Nephron (organoid): ENCODE measurements at regions not wholly inside any gene's neighbourhood (a gene's known extent, or its start where the extent isn't known, plus 50 kb on each side); places are given as distances from the start of the nearest gene placed in this dataset.
A peak's percentile ranks its signal among the peaks of the same experiment; 100 is the strongest.
"Not testable (repeated sequence)": the region's sequence is repeated elsewhere in the genome, so short reads cannot be mapped to it uniquely, and the experiment has no call there.

Experiments
- H3K27ac Mint-ChIP-seq, 3 experiments: 2 replicates each; pipeline ENCODE4 v1.8.0; 2020; ENCODE audit warnings: mixed read lengths in 3 of 3, mild to moderate bottlenecking in 2 of 3, moderate library complexity in 1 of 3
- H3K27me3 Mint-ChIP-seq: 2 replicates; pipeline ENCODE4 v1.8.0; 2021; ENCODE audit warnings: low read depth, mild to moderate bottlenecking, moderate library complexity, mixed read lengths
- H3K36me3 Mint-ChIP-seq: 2 replicates; pipeline ENCODE4 v1.8.0; 2020; ENCODE audit warnings: low read depth, mixed read lengths
- H3K4me1 Mint-ChIP-seq: 2 replicates; pipeline ENCODE4 v1.8.0; 2020; ENCODE audit warnings: mixed read lengths
- H3K4me3 Mint-ChIP-seq, 3 experiments: 2 replicates each; pipeline ENCODE4 v1.8.0; 2020; ENCODE audit warnings: mild to moderate bottlenecking in 3 of 3, mixed read lengths in 3 of 3, moderate library complexity in 2 of 3
- H3K9me3 Mint-ChIP-seq: 2 replicates; pipeline ENCODE4 v1.8.0; 2020; ENCODE audit warnings: mixed read lengths
- CTCF ChIP-seq, 3 experiments: fragments of 200-600 bp; sonication (generic); IDR thresholded peaks; one replicate each; pipeline ENCODE4 v1.5.0; 2021; ENCODE audit warnings: antibody characterized with exemption in 3 of 3; ENCODE audit not compliant: unreplicated experiment in 3 of 3

- no peaks in the 10 kb centered on the region for H3K27me3 Mint-ChIP-seq
- H3K4me3 Mint-ChIP-seq, result no peak overlapping the region
- no peak for TF ChIP-seq CTCF (IDR thresholded peaks at IDR 0.05; ENCODE audit: unreplicated experiment in 3 of 3)
- H3K36me3 Mint-ChIP-seq, result peaks cover 11% of the 10 kb centered on the region
- H3K9me3 Mint-ChIP-seq, result peaks cover 21% of the 10 kb centered on the region
- peaks cover 20% of the 10 kb centered on the region for H3K4me1 Mint-ChIP-seq
- no peak overlapping the region for H3K27ac Mint-ChIP-seq
Observed at GRCh38 chr3:26087751-26088150, 297.9 kb downstream of the OXSM start.

- Mint-ChIP-seq H3K36me3 (peaks cover 13% of the 10 kb centered on the region), H3K4me3 (no peak overlapping the region), H3K9me3 (peaks cover 27% of the 10 kb centered on the region), H3K27me3 (no peaks in the 10 kb centered on the region), H3K27ac (no peak overlapping the region), H3K4me1 (peaks cover 20% of the 10 kb centered on the region)
- TF ChIP-seq CTCF (IDR thresholded peaks at IDR 0.05; ENCODE audit: unreplicated experiment in 3 of 3), result no peak
Observed at GRCh38 chr3:26089249-26089648, 299.4 kb downstream of the OXSM start.

DNA sequence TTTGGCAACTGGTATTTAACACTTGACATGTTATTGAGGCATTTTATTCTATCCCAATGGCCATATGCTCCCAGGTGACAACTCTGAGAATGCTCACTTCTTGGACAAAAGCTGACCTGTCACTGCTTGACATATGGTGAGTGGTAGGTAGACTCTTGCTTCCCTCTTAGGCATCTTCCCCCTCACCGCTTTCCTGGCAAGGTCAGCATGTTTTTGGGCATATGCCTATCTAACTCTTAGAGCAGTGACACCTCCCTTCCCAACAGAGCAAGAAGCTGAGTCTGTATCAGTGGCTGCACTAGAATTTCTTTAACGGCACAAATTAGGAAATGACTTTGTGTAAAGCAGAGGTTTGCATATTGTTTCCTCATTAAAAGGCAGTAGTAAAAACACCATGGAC lies 300.7 kb downstream of the OXSM start:
- Mint-ChIP-seq H3K27me3 (no peaks in the 10 kb centered on the region), H3K9me3 (peaks cover 37% of the 10 kb centered on the region), H3K4me1 (peaks cover 13% of the 10 kb centered on the region), H3K36me3 (peaks cover 16% of the 10 kb centered on the region), H3K27ac (peak overlapping the region in 2 of 3 experiments; percentile 19 to 80), H3K4me3 (no peak overlapping the region)
- TF ChIP-seq CTCF (IDR thresholded peaks at IDR 0.05; ENCODE audit: unreplicated experiment in 3 of 3), result no peak

DNA sequence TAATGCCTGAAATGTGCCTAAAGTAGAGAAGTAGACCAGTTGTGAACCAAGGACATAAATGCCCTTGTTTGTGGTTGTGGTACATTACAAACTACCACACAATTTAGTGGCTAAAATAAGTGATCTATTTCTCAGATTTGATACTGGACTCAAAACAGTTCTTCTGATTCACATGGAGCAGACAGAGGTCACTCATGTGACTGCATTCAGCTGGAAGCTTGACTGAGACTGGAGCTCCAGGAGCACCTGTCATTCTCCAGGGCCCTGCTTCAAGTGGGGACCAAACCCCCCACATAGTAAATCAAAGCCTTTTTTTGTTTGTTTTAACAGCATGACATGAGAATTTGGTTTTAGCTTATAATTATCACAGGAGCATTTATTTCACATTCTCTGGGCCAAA lies 301.2 kb downstream of the OXSM start:
- Mint-ChIP-seq H3K27ac (peak overlapping the region; percentile 62 to 80 (median 74)), H3K9me3 (peaks cover 42% of the 10 kb centered on the region), H3K4me3 (no peak overlapping the region), H3K36me3 (peaks cover 19% of the 10 kb centered on the region), H3K27me3 (no peaks in the 10 kb centered on the region), H3K4me1 (peaks cover 13% of the 10 kb centered on the region)
- TF ChIP-seq CTCF (IDR thresholded peaks at IDR 0.05; ENCODE audit: unreplicated experiment in 3 of 3), result no peak

- Mint-ChIP-seq H3K27ac (peak overlapping the region; percentile 62 to 80 (median 74)), H3K27me3 (no peaks in the 10 kb centered on the region), H3K4me3 (no peak overlapping the region), H3K4me1 (peaks cover 13% of the 10 kb centered on the region), H3K36me3 (peaks cover 19% of the 10 kb centered on the region), H3K9me3 (peaks cover 40% of the 10 kb centered on the region)
- TF ChIP-seq CTCF (IDR thresholded peaks at IDR 0.05; ENCODE audit: unreplicated experiment in 3 of 3), result no peak
Observed at GRCh38 chr3:26091626-26092025, 301.7 kb downstream of the OXSM start.

DNA sequence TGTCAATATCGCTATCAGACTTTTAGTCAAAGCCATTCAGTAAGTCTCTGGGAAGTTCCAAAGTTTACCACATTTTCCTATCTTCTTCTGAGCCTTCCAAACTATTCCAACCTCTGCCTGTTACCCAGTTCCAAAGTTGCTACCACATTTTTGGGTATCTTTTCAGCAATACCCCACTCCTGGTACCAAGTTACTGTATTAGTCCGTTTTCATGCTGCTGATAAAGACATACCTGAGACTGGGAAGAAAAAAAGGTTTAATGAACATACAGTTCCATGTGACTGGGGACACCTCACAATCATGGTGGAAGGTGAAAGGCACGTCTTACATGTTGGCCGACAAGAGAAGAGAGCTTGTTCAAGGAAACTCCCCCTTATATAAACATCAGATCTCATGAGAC lies 307.2 kb downstream of the OXSM start:
- peaks cover 20% of the 10 kb centered on the region for H3K4me1 Mint-ChIP-seq
- not testable (repeated sequence) for H3K27me3 Mint-ChIP-seq, H3K27ac Mint-ChIP-seq, H3K4me3 Mint-ChIP-seq
- peaks cover 21% of the 10 kb centered on the region for H3K36me3 Mint-ChIP-seq
- peaks cover 48% of the 10 kb centered on the region for H3K9me3 Mint-ChIP-seq
